Ovary (tissue), 7 donors: ENCODE measurements at regions not wholly inside any gene's neighbourhood (a gene's known extent, or its start where the extent isn't known, plus 50 kb on each side); places are given as distances from the start of the nearest gene placed in this dataset.
"Not testable (repeated sequence)": the region's sequence is repeated elsewhere in the genome, so short reads cannot be mapped to it uniquely, and the experiment has no call there.

Source experiments
- DNase-seq, 5 donors: peaks; one replicate each; pipeline ENCODE4 v3.0.0-alpha.2; 2019 to 2020
- H3K27ac ChIP-seq, 2 donors: fragments of 200-600 bp; one replicate each; pipeline versions ENCODE4 v1.5.1 to v1.8.0; 2019 to 2022
- H3K27me3 ChIP-seq: fragments of 200-600 bp; one replicate; pipeline ENCODE4 v1.8.0; 2022
- H3K36me3 ChIP-seq: fragments of 200-600 bp; sonication (generic); one replicate; pipeline ENCODE4 v1.5.1; 2019
- H3K4me1 ChIP-seq: one replicate; pipeline ENCODE4 v1.8.1; 2013; ENCODE audit warnings: mild to moderate bottlenecking, moderate library complexity; ENCODE audit not compliant: insufficient read depth
- H3K4me3 ChIP-seq: fragments of 200-600 bp; sonication (generic); one replicate; pipeline ENCODE4 v1.5.1; 2017
- H3K9me3 ChIP-seq, 2 donors: fragments of 200-600 bp in 1 of 2; sonication (generic) in 1 of 2; one replicate each; pipeline versions ENCODE4 v1.5.1 to v1.8.1; 2013 to 2019; ENCODE audit warnings: mild to moderate bottlenecking in 1 of 2, moderate library complexity in 1 of 2
- CTCF ChIP-seq, 3 donors: fragments of 450-650 bp in 2 of 3; fragments of 200-600 bp in 1 of 3; IDR thresholded peaks; one replicate each; pipeline versions ENCODE4 v1.5.1 to v1.8.0; 2016 to 2022; ENCODE audit warnings: antibody characterized with exemption in 3 of 3, mild to moderate bottlenecking in 1 of 3
- EP300 ChIP-seq: sonication (generic); formaldehyde crosslinking; IDR thresholded peaks from one replicate; pipeline ENCODE4 v1.6.1; 2017; ENCODE audit warnings: antibody characterized with exemption
- POLR2A ChIP-seq: fragments of 450-650 bp; IDR thresholded peaks from one replicate; pipeline ENCODE4 v1.6.1; 2017; ENCODE audit warnings: antibody characterized with exemption, mild to moderate bottlenecking, moderate library complexity
- WGBS, 3 donors: extraction: QIAGEN DNeasy Blood & Tissue Kit in 1 of 3; methylation state at CpG; one replicate each; pipeline versions ENCODE4 v1.1.5 to v1.1.7; 2013 to 2017; 5-methylcytosine and 5-hydroxymethylcytosine counted together
- intact Hi-C, 4 donors: fragments of 100-400 bp; cut with DNase I; formaldehyde crosslinking; loops; one replicate each; pipeline versions ENCODE4 v1.11.0 to v1.15.1; 2022 to 2023
- donor health status: DM: no; HTN: no; CAD: no; lungs with moderate emphysema.
- donor health status: DM: no; HTN: no; CAD: no.
- donor health status: Bipolar disorder and iron deficiency.
- donor health status: DM: no; HTN: no; CAD: no.
- donor health status: DM: yes; HTN: yes; CAD: no.

GRCh38 chr5:38692781-38693527 is 136.5 kb upstream of the LIFR start:
- Histone ChIP-seq H3K9me3 (no peaks in the 10 kb centered on the region), H3K4me3 (no peak overlapping the region), H3K4me1 (peaks cover 14% of the 10 kb centered on the region), H3K36me3 (no peaks in the 10 kb centered on the region), H3K27ac (no peak overlapping the region), H3K27me3 (no peaks in the 10 kb centered on the region)
- intact Hi-C loops, result no loop called here
- DNase-seq, result no peak
- 83 to 87% (median 86%) methylated on average over 6 of the region's 6 CpGs for WGBS, 3 donors
- TF ChIP-seq EP300, result no peak
- no peak for TF ChIP-seq CTCF (IDR thresholded peaks at IDR 0.05)
- TF ChIP-seq POLR2A, result no peak

- H3K36me3 ChIP-seq, result no peaks in the 10 kb centered on the region
- 22 to 34% (median 34%) methylated on average over 9 of the region's 9 CpGs for WGBS, 3 donors
- H3K4me3 ChIP-seq, result no peak overlapping the region
- DNase-seq, result peak in 1 of 5 donors; percentile 20
- no peaks in the 10 kb centered on the region for H3K9me3 ChIP-seq
- intact Hi-C loops, result no loop called here
- no peak overlapping the region for H3K27ac ChIP-seq
- no peaks in the 10 kb centered on the region for H3K27me3 ChIP-seq
- H3K4me1 ChIP-seq, result peaks cover 14% of the 10 kb centered on the region
- no peak for TF ChIP-seq EP300
- no peak for TF ChIP-seq CTCF (IDR thresholded peaks at IDR 0.05)
- no peak for TF ChIP-seq POLR2A
Observed at GRCh38 chr5:38695021-38695958, 138.8 kb upstream of the LIFR start.

GRCh38 chr5:38697013-38697412 is 140.6 kb upstream of the LIFR start:
- H3K27ac ChIP-seq, result no peak overlapping the region
- H3K9me3 ChIP-seq, result no peaks in the 10 kb centered on the region
- intact Hi-C loops, result no loop called here

GRCh38 chr5:38705529-38705928 is 140.3 kb upstream of the OSMR start:
- H3K4me3 ChIP-seq, H3K9me3 ChIP-seq, DNase-seq, H3K27me3 ChIP-seq, H3K4me1 ChIP-seq, H3K27ac ChIP-seq, intact Hi-C loops, H3K36me3 ChIP-seq: not testable (repeated sequence)
- WGBS, 3 donors, result 74 to 97% (median 91%) methylated on average over 4 of the region's 4 CpGs

More at GRCh38 chr5:38697013-38697412, 140.6 kb upstream of the LIFR start:
- no peak overlapping the region for H3K4me3 ChIP-seq
- no peaks in the 10 kb centered on the region for H3K27me3 ChIP-seq
- DNase-seq, result no peak
- TF ChIP-seq CTCF (IDR thresholded peaks at IDR 0.05) (no peak), EP300 (no peak), POLR2A (no peak)
- H3K36me3 ChIP-seq, result no peaks in the 10 kb centered on the region
- peaks cover 14% of the 10 kb centered on the region for H3K4me1 ChIP-seq

- Histone ChIP-seq H3K9me3 (no peaks in the 10 kb centered on the region), H3K36me3 (no peaks in the 10 kb centered on the region), H3K4me1 (peaks cover 2% of the 10 kb centered on the region), H3K27me3 (no peaks in the 10 kb centered on the region), H3K27ac (no peak overlapping the region), H3K4me3 (no peak overlapping the region)
- DNase-seq, result no peak
- intact Hi-C loops, result no loop called here
- TF ChIP-seq POLR2A (no peak), EP300 (no peak), CTCF (IDR thresholded peaks at IDR 0.05) (no peak)
- 75 to 89% (median 87%) methylated on average over 3 of the region's 3 CpGs for WGBS, 3 donors
Observed at GRCh38 chr5:38706376-38706775, 139.4 kb upstream of the OSMR start.
